Liver (tissue), 8 donors: ENCODE measurements at regions not wholly inside any gene's neighbourhood (a gene's known extent, or its start where the extent isn't known, plus 50 kb on each side); places are given as distances from the start of the nearest gene placed in this dataset.

Source experiments
- DNase-seq: peaks from one replicate; pipeline ENCODE4 v3.0.0-alpha.2; 2017; ENCODE audit warnings: low spot score
- H3K27ac ChIP-seq, 2 donors: one replicate each; pipeline ENCODE4 v1.7.0; 2013; ENCODE audit warnings: inconsistent platforms in 2 of 2, low read length in 2 of 2, control low read depth in 1 of 2, low read depth in 1 of 2, mild to moderate bottlenecking in 1 of 2
- H3K27me3 ChIP-seq, 4 donors: one replicate each; pipeline versions ENCODE4 v1.6.1 to v1.7.0; 2013; ENCODE audit warnings: low read length in 3 of 4, inconsistent platforms in 1 of 4, mild to moderate bottlenecking in 1 of 4, moderate library complexity in 1 of 4; ENCODE audit not compliant: control insufficient read depth in 4 of 4, insufficient read depth in 4 of 4
- H3K36me3 ChIP-seq, 4 donors: one replicate each; pipeline versions ENCODE4 v1.6.1 to v1.7.0; 2013; ENCODE audit warnings: low read length in 3 of 4, mild to moderate bottlenecking in 3 of 4, low read depth in 1 of 4, moderate library complexity in 1 of 4; ENCODE audit not compliant: control insufficient read depth in 4 of 4, insufficient read depth in 3 of 4
- H3K4me1 ChIP-seq, 4 donors: one replicate each; pipeline versions ENCODE4 v1.6.1 to v1.7.0; 2013; ENCODE audit warnings: low read length in 3 of 4, mild to moderate bottlenecking in 3 of 4, moderate library complexity in 1 of 4; ENCODE audit not compliant: control insufficient read depth in 4 of 4, insufficient read depth in 4 of 4
- H3K4me3 ChIP-seq, 3 donors: one replicate each; pipeline versions ENCODE4 v1.6.1 to v1.7.0; 2013; ENCODE audit warnings: low read length in 3 of 3, control low read depth in 1 of 3, low read depth in 1 of 3, mild to moderate bottlenecking in 1 of 3
- H3K9ac ChIP-seq, 2 donors: one replicate each; pipeline ENCODE4 v1.7.0; 2013; ENCODE audit warnings: low read length in 2 of 2, mild to moderate bottlenecking in 2 of 2, moderate library complexity in 2 of 2, control low read depth in 1 of 2, low read depth in 1 of 2
- H3K9me3 ChIP-seq, 4 donors: one replicate each; pipeline versions ENCODE4 v1.6.1 to v1.7.0; 2013; ENCODE audit warnings: low read length in 3 of 4; ENCODE audit not compliant: control insufficient read depth in 4 of 4
- ATF3 ChIP-seq: IDR thresholded peaks from 2 replicates; pipeline ENCODE4 v1.6.1; 2016; ENCODE audit warnings: antibody characterized with exemption
- CTCF ChIP-seq: fragments of 150-350 bp; IDR thresholded peaks from 2 replicates; pipeline ENCODE4 v1.5.1; 2017; ENCODE audit warnings: improper control_type of control experiment, low read depth, low read length; ENCODE audit not compliant: missing input control
- EGR1 ChIP-seq, 2 donors: IDR thresholded peaks; 2 replicates each; pipeline ENCODE4 v1.6.1; 2016 to 2018; ENCODE audit warnings: antibody characterized with exemption in 2 of 2, low read depth in 2 of 2
- FOXA1 ChIP-seq: IDR thresholded peaks from 2 replicates; pipeline ENCODE4 v1.6.1; 2016; ENCODE audit warnings: antibody characterized with exemption
- FOXA2 ChIP-seq: IDR thresholded peaks from 2 replicates; pipeline ENCODE4 v1.6.1; 2016; ENCODE audit warnings: antibody characterized with exemption
- GABPA ChIP-seq, 2 donors: IDR thresholded peaks in 1 of 2; conservative IDR thresholded peaks in 1 of 2; 2 replicates each; pipeline ENCODE4 v1.6.1; 2016; ENCODE audit warnings: antibody characterized with exemption in 2 of 2, mild to moderate bottlenecking in 1 of 2, moderate library complexity in 1 of 2
- HNF4A ChIP-seq, 2 donors: conservative IDR thresholded peaks; 2 replicates each; pipeline ENCODE4 v1.6.1; 2016; ENCODE audit warnings: antibody characterized with exemption in 2 of 2, mild to moderate bottlenecking in 2 of 2
- HNF4G ChIP-seq: IDR thresholded peaks from 2 replicates; pipeline ENCODE4 v1.6.1; 2016; ENCODE audit warnings: antibody characterized with exemption
- JUND ChIP-seq, 2 donors: IDR thresholded peaks; 2 replicates each; pipeline ENCODE4 v1.6.1; 2016; ENCODE audit warnings: antibody characterized with exemption in 2 of 2
- MAX ChIP-seq: IDR thresholded peaks from 2 replicates; pipeline ENCODE4 v1.6.1; 2016; ENCODE audit warnings: antibody characterized with exemption
- NR2F2 ChIP-seq: IDR thresholded peaks from 2 replicates; pipeline ENCODE4 v1.6.1; 2016; ENCODE audit warnings: antibody characterized with exemption
- RAD21 ChIP-seq, 2 donors: IDR thresholded peaks; 2 replicates each; pipeline ENCODE4 v1.6.1; 2016; ENCODE audit warnings: antibody characterized with exemption in 2 of 2, mild to moderate bottlenecking in 2 of 2
- REST ChIP-seq: IDR thresholded peaks from 2 replicates; pipeline ENCODE4 v1.6.1; 2016; ENCODE audit warnings: antibody characterized with exemption, mild to moderate bottlenecking
- RXRA ChIP-seq, 2 donors: IDR thresholded peaks; 2 replicates each; pipeline ENCODE4 v1.6.1; 2017 to 2018; ENCODE audit warnings: antibody characterized with exemption in 2 of 2, mild to moderate bottlenecking in 1 of 2
- SP1 ChIP-seq: IDR thresholded peaks from 2 replicates; pipeline ENCODE4 v1.6.1; 2018; ENCODE audit warnings: antibody characterized with exemption, mild to moderate bottlenecking
- TAF1 ChIP-seq: conservative IDR thresholded peaks from 2 replicates; pipeline ENCODE4 v1.6.1; 2016; ENCODE audit warnings: antibody characterized with exemption, mild to moderate bottlenecking
- YY1 ChIP-seq: IDR thresholded peaks from 2 replicates; pipeline ENCODE4 v1.6.1; 2016; ENCODE audit warnings: antibody characterized with exemption, mild to moderate bottlenecking
- ZBTB33 ChIP-seq: IDR thresholded peaks from 2 replicates; pipeline ENCODE4 v1.6.1; 2016; ENCODE audit warnings: antibody characterized with exemption
- WGBS: extraction: QIAGEN DNeasy Blood & Tissue Kit; methylation state at CpG from one replicate; pipeline ENCODE4 v1.1.7; 2013; 5-methylcytosine and 5-hydroxymethylcytosine counted together
- donor health status: healthy.
- donor health status: healthy.
- donor health status: healthy.
- donor health status: healthy.
- donor health status: healthy.

DNA sequence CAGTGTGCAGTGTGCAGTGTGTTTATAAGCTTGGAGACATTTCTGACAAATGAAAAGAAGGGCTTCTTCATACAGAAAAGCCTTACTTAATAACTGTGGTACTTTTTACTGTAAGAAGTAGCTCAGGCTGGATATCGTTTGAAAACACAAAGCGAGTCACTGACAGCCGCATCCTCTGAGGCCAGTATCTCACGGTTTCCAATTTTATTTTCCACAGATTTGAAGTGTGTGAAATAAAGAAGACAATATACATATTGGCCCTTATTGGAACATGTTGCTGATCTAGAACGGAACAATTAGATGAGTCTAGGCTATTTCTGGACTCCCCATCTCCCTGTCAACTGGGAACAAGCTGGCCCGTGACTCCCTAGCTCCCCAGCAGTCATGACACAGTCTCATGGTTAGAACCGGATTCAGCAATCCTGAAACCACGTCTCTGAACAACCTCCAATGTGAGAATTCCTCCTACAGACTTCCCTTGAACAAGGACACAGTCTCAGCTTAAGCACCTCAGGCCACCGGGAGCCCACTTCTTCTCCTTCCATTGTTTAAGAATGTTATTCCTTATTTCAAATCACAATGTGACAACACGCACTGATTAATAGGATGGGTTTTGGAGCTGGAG, 484.5 kb downstream of the COG6 start:
- Histone ChIP-seq H3K4me1 (no peaks in the 10 kb centered on the region), H3K9ac (no peak overlapping the region), H3K9me3 (no peaks in the 10 kb centered on the region), H3K27me3 (no peaks in the 10 kb centered on the region), H3K36me3 (no peaks in the 10 kb centered on the region), H3K4me3 (no peak overlapping the region), H3K27ac (no peak overlapping the region)
- TF ChIP-seq NR2F2 (no peak), CTCF (no peak), FOXA2 (no peak), ZBTB33 (no peak), EGR1 (IDR thresholded peaks at IDR 0.05; ENCODE audit: low read depth in 2 of 2) (no peak), HNF4G (no peak), JUND (IDR thresholded peaks at IDR 0.05) (no peak), ATF3 (no peak), SP1 (no peak), GABPA (IDR thresholded peaks at IDR 0.05 in 1 of 2, conservative IDR thresholded peaks at IDR 0.05 in 1 of 2) (no peak), YY1 (no peak), TAF1 (no peak), FOXA1 (no peak), RAD21 (IDR thresholded peaks at IDR 0.05) (no peak), RXRA (IDR thresholded peaks at IDR 0.05) (no peak), HNF4A (conservative IDR thresholded peaks at IDR 0.05) (no peak), MAX (no peak), REST (no peak)
- no peak for DNase-seq
- 79% methylated on average over 10 of the region's 10 CpGs for WGBS
